ENCODE measurements at regions not wholly inside any gene's neighbourhood (a gene's known extent, or its start where the extent isn't known, plus 50 kb on each side); places are given as distances from the start of the nearest gene placed in this dataset.
"Not testable (repeated sequence)": the region's sequence is repeated elsewhere in the genome, so short reads cannot be mapped to it uniquely, and the experiment has no call there.

DNA sequence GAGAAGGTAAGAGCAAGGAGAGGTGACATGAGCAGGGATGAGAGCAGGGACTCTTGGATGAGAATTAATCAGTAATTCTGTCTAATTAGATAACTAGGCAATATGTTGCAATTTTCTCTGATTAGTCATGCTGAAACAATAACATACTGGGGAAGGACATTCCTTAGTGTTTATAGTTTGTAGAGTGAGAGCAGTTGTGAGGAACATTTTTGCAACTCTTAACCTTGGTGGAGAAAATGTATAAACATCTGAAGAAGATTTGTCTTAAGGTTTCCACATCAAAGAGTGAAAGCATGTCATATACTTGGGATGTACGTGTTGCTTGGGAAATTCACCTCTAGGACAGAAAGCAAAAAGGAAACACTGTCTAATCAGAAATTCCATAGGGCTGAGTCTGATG lies 955.4 kb upstream of the FANCL start:
- no peak for DNase-seq

DNA sequence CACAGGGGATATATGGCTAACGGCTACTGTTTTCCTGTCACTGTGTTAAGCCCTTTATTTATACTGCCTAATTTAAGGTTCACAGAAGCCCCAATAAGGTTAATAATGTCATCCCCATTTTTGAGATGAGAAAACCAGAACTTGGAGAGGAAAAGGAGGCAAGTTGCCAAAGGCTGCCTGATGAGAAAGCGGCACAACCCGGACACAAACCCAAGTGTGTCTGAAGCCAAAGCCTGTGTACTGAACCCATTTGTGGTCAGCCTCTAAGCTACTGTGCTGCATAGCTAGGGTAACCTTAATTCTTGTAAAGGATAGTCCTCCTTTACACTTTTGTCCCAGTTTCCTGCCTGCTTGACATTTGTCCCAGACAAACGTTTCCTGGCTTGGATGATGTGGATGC lies 954.7 kb upstream of the FANCL start:
- DNase-seq: no peak

DNA sequence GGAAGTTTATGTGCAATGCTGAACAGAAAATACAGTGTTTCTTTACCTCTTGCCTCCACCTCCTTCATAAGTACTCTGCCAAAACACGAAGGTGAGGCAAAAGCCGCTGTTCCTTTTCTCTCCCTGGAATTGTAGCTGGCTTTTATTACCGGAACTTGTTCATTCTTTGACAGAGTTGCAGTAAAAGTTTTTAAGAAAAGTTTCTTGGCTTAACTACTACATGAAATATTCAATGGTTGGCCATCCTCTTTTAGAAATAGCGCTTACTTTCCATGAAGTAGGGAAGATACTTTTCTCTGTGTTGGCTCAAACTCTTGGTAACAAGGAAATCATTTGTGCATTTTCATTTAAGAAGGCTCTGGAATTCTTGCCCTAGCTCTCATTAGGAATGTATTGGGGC lies 950.7 kb upstream of the FANCL start:
- DNase-seq: no peak

DNA sequence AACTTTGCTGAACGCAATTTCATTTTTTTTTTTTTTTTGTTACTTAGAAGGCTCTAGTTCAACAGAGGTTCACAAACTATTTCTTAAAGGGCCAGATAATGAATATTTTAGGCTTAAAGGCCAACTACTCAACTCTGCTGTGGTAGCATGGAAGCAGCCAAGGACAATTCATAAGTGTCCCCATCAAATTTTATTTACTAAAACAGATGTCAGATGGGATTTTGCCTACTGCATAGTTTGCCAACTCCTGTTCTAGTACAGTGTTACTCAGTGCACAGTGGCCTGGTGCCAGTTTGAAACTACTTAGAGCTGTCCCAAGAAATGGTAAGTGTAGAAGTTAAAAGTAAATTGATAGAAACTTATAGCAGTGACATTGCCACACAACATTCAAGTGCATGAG lies 949.4 kb upstream of the FANCL start:
- no peak for DNase-seq

DNA sequence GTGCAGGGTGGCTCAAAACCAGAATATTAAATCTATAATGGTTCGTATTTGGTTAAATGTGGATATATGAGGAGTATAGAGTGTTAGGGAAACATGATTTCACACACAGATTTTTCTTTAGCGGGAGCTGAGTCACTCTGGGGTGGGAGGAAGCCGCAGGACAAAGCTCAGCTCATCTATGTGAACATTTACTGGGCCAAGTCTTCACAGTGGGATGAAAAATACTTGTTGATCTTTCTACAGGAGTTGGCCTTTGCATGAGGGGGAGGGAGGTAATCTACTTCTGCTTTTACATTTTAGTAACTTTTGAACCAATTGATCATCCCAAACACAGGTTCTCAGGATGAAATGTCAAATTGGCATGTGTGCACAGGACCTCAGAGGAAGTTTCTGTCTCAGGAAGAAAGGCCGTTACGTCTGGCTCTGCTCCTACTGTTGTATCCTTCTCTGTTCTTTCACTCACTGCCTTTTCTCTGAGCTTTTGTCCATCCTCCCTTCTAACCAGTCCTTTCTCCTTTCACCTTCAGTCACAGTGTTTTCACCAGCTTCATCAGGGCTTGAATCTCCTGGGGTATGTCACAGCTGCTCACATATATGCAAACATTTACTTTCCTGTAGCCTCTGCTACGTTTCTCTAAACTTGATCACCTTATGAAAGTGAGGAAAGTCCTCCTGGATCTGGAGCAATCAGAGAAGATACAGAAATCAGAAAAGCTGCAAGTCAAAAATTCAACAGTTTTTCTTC lies 943.3 kb upstream of the FANCL start:
- no peak for DNase-seq

DNA sequence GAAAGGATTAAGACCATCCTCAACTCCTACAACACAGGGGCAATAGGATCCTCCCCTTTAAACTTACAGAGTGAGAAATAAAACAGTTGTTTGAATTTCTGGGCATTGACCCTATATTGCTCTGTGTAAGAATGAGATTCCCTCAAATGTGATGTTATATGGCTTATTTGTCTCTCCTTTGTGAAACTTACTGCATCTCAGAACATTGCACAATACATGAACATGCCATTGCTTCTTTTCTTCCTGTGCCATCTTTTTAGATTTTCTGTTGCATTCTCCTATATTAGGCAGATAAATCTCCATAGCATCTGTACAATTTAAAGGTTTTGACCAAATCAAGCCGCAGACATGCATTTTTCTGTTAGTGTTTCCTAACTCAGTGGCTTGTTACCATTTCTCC lies 941.9 kb upstream of the FANCL start:
- DNase-seq: no peak

DNA sequence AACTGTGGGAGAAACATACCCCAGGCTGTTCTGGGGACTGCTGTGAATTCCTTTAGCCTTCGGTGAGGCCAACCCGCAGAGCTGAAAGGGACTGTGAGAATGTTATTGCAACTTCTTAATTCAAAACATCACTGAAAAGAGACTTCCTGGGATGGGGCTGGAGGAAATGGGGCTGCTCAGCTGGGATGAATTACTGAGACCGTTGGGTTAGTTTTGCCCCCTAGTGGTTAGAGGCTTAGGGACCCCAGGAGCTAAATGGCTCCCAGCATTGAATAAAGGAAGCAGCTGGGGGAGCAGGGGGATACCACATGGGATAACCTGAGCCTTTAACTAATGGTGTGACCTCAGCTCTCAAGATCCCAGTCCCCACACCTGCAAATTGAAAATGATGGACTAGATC lies 941.1 kb upstream of the FANCL start:
- no peak for DNase-seq

DNA sequence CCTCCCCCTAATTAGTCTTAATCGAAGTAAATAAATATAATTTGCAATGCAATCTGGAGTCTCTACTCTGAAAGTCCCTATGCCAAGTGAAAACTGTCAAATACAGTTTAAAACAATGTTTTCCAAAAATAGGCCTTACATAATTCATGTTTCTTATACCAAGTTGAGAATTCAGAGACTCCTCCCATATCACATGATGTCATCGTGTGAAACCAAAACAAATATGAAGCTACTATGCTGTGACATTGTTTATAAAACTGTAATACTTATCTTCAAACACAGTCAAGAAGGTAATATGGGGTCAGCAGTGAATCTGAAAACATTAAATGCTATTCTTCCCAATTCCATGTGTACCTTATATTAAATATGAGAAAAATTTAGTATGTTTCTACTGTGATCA lies 940.2 kb upstream of the FANCL start:
- no peak for DNase-seq

DNA sequence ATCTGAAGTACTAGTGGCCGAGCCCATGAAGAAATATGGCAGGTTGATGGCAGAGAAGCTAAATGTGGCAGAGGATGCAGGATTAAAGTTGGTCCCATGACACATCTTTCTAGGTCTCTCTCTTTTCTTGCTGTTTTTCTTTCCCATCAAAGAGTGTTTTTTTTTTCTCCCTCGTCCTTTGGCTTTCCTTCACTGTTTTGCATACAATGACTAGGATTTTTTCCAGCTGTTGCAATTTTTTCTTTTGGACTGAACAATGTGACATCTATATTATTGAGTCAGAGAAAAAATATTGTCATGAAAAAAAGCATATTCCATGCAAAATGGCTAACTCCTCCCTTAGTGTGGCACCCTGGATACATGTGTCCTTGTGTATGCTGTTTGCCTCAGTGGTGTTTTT lies 939.5 kb upstream of the FANCL start:
- no peak for DNase-seq

DNA sequence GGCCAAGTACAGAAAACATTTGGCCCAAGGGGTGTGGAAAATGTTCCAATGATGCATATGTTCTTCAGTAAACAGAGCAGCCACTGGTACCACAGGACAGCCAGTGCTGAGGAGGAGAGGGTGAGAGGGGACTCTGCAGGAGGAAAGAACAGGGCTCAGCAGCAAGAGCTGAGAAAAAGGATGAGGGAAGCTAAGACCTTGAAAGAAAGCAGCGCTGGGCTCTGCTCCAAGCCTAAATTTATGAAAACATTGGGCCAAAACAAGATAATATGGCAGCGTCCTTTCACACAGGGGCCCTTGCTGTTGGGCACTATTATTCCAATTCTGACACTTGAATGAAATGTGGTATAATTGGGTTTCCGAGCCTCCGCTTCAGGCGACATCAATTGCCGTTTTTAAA lies 939.0 kb upstream of the FANCL start:
- no peak for DNase-seq

DNA sequence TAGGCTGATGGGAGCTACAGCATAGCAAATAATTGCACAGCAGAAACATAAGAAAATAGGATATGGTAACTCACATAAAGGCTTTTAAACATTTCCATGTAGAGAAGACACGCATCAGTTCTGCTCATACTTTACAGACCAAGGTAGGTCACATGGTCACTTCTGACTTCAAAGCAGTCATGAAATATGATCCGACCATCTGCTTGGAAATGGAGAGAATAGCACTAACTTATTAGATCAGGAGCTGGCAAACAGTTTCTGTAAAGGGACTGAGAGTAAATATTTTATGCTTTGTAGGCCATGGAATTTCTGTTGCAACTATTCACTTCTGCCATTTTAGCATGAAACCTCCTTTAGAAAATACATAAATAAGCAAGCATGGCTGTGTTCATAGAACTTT lies 936.6 kb upstream of the FANCL start:
- no peak for DNase-seq

DNA sequence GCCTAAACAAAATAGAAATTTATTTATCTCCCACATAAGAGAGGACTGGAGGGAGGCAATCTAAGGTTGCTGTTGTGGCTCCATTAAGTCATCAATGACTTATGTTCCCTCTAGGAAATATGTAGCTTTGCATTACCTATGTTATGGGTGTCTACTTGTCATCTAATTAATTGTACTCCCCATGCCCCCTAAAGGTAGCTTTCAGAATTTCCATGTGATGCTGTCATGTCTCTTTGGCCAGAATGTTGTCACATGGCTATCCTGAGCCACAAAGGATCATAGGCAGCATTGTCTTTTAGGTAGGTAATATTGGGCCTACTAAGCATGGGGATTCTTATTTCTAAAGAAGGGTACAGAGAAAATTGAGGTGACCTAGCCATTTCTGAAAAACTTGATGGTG lies 935.6 kb upstream of the FANCL start:
- no peak for DNase-seq

DNA sequence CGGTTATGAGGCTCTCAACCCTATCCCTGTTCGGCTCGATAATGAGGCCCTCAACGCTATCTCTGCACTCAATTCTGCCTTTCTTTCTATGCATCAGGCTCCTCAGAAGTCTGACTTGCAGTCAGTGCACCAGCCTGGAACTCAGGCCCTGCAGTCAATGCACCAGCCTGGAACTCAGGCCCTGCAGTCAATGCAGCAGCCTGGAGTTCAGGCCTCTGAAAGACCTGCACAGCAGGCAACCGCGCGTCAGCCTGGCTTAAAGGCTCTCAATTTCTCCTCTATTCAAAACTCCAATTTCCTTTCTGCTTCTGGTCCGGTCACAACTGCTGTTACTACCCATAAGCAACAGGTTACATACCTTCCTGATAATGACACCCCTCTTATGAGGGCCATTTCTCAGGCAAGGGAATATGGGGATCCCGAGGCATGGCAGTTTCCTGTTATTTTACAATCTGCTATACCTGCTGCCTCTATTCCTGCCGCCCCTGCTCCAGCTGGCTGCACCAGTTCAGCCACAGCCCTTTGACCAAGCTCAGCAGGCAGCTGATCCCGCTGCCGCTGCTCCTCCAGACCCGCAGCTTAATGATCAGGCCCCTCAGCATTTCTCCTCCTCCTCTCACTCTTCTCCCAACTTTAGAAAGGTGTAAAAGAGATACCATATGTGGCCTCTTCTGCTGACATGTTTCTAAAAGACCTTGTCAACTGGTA lies 933.6 kb upstream of the FANCL start:
- no peak for DNase-seq

DNA sequence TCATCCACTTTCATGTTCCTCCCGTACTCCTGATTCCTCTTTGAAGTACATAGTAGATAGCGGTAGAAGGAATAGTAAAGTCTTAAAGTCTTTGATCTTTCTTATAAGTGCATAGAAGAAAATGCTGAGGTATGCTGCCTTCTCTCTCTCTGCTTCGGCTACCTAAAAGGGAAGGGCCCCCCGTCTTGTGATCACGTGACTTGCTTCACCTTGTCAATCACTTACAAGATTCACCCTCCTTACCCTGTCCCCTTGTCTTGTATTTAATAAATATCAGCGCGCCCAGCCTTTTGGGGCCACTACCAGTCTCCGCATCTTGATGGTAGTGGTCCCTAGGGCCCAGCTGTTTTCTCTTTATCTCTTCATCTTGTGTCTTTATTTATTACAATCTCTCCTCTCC lies 932.2 kb upstream of the FANCL start:
- DNase-seq: no peak

DNA sequence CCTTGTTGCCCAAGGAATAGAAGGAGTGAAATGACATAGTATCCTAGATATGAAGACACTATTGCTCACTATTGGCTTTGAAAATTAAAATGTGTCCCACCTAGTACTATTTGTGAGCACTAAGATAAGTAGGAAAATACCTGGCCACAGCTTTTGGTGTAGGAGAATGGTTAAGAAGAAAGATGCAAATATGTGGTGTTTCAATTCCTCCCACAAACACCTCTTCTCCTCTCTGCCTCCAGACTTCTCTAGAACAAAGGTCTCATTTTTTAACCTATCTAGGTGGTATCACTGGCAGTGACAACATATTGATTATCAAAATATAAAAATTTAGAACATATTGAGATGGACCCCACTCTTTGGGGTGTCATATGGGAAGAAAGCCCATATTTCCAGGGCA lies 929.9 kb upstream of the FANCL start:
- DNase-seq: no peak

DNA sequence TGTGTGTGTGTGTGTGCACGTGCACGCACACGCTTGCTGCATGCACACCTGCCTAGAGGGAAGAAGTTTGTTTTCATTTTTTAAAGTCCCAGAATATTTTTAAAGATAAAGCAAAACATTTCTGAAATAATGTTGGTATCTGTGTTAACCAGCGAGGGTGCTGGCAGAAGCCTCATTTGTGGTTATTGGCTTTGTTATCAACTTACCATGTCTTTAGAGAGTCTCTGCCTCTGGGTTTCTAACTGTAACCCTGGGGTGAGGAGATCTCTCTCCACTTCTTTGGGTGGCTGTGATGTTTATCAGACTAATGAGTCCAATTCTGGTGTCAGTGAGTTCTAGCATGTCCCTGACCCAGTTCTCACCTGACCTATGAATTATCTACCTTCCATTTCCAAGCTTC lies 927.6 kb upstream of the FANCL start:
- no peak for DNase-seq

DNA sequence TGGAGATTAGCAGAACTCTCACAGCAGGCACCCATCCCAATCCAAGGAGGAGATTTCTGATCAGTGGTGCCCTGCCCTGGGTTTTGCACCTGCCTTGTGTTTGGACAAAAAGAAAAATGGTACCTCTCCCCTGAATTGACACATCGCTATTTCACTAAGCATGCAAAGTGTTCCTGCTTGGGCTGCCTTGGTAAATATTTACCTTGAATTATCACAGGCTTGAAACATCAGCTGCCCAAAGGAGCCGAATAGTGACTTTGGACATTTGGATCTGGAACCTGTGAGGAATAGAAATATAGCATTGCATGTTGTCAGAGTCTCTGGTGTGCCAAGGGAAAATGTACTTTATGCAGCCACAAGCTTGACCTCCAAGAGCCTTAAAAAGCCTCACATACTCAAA lies 926.4 kb upstream of the FANCL start:
- no peak for DNase-seq

DNA sequence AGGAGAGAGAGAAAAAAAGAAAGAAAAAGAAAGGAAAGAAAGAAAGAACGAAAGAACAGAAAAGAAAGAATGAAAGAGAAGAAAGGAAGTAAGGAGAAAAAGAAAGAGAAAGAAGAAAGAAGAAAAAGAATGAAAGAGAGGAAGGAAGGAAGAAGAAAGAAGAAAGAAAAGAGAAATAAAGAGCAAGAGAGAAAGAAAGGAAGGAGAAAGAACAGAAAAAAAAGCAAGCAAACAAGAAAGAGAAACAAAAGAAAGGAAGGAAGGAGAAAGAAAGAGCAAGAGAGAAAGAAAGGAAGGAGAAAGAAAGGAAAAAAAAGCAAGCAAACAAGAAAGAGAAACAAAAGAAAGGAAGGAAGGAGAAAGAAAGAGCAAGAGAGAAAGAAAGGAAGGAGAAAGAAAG lies 916.8 kb upstream of the FANCL start:
- not testable (repeated sequence) for DNase-seq

DNA sequence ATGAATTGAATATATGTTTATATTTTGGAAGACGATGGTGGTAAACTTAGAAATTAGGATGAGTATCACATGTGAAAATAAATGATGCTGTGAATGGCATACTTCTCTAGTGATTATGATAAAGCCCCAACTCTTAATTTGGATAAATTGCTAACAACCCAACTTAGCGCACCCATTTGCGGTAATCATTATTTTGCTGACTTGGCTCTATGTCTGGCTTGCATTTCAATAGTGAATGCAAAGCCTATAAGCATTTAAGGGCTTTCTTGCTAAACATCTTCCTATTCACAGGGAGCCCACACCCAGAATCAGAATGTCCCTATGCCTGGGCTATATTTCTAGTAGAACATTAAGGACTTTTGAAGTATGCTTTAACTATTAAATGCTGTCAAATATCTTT lies 910.7 kb upstream of the FANCL start:
- no peak for DNase-seq

DNA sequence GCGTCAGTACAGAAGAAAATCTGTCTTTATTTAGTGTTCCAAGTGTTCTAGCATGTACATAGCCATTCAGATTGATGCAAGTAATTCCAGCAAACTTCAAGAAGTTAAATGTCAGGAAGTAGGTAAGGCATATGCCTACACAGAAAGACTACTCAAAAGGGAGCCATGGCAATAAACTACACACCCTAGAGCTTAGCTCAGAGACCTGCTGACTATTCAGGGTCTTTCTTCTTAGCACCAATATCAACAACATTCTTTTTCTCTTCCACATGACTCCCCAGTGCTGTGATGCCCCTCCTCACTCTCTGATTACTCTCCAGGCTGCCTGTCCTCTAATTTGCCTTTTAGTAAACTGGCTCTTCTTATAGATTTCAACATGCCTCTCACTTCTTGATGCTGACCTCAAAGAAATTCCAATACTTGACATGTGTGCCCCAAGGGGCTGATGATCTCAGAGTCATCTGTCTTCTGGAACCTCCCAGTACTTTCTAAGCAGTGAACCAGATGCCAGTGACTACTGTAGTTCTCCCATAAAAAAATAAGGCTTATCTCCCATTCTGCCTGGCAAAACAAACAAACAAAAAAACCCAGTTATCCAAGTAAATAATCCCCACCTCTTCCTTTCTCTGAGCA lies 909.2 kb upstream of the FANCL start:
- no peak for DNase-seq

DNA sequence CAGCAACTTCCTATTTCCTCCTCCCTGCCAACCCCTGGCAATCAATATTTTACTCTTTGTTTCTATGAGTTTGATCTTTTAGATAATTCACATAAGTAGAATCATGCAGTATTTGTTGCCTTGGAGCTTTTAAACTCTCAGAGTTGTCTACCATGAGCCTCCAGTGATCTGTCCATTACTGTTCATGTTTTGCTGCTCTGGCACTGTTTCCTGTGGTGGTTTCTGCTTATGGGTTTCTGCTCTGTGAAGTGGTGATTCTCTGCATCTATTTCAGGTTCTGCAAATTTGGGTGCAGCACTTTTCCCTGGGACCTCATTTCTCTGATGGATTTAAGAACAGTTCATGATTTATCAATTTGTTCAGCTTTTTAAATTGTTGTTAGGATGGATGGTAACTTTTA lies 908.1 kb upstream of the FANCL start:
- no peak for DNase-seq

DNA sequence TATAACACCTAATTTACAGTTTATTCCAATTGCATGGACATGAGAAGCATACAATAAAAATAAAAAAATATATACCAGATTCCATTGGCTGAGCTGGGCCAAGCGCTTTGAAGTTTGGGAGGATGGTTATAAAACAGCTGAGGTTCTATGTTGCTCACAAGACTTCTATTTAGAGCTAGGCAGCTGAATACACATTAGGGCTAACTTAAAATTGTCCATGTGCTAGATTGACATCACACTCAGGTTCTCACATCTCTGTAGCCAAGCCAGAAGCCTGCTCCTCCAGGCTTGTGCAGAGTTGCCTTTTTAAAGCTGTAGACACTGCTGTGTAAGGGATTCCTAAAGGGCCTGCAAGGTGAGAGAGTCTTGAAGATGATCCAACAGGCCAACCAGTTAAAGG lies 871.1 kb upstream of the FANCL start:
- no peak for DNase-seq

DNA sequence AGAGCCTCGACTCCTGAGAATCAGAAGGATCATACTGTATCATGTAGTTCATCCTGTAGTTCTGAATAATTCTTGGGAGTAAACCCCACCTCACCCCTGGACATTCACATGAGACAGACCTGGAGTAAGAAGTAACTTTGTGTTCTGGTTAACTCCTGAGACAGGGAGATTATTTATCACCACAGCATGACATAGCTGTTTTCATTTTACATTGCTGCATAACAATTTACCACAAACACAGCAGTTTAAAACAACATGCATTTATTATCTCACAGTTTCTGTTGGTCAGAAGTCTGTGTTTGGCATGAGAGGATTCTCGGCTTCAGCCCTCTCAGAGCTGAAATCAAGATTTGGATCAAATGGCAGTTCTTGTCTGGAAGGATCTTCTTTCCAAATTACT lies 855.8 kb upstream of the FANCL start:
- DNase-seq: no peak

DNA sequence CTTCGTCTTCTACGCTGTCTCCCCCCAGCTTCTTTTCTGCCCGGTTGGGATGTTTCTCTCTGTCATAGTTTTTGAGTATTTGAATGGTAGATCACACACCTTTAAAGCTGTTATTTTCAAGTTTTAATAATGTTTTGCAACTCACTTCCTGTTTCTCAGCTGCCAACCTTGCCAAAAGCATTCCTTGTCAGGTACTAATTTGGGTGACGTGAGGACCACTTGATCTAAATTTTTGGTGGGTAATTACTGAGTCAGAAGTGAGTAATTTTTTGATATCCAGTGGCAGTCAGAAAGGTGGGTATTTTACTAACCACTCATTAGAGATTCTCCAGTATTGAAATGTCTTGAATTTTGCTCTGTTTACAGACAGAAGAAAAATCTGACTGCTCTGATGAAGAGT lies 852.4 kb upstream of the FANCL start:
- DNase-seq: no peak

DNA sequence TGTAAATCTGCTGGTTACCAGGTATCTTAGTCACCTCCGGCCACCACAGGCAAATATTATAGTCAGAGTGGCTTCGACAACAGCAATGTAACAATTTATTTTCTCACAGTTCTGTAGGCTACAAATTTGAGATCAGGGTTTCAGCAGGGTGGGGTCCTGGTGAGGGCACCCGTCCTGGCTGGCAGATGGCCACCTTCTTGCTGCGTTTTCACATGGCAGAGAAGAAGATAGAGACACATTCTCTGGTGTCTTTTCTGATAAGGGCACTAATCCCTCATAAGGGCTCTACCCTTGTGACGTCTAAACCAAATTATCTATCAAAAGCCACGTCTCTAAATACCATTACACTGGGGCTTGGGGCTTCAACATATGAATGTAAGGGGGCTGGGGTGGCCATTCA lies 843.2 kb upstream of the FANCL start:
- no peak for DNase-seq
